HUES48 (cell line): ENCODE measurements at regions not wholly inside any gene's neighbourhood (a gene's known extent, or its start where the extent isn't known, plus 50 kb on each side); places are given as distances from the start of the nearest gene placed in this dataset.
"Not testable (repeated sequence)": the region's sequence is repeated elsewhere in the genome, so short reads cannot be mapped to it uniquely, and the experiment has no call there.

Experiments used
- H3K27ac ChIP-seq: one replicate; pipeline ENCODE4 v1.7.0; 2013; ENCODE audit warnings: low read depth, low read length, inconsistent platforms
- H3K27me3 ChIP-seq: 2 replicates; pipeline ENCODE4 v1.6.1; 2013; ENCODE audit warnings: mild to moderate bottlenecking, low read length; ENCODE audit not compliant: control insufficient read depth, insufficient read depth
- H3K36me3 ChIP-seq: 2 replicates; pipeline ENCODE4 v1.6.1; 2013; ENCODE audit warnings: low read length; ENCODE audit not compliant: control insufficient read depth, insufficient read depth
- H3K4me1 ChIP-seq: 2 replicates; pipeline ENCODE4 v1.6.1; 2013; ENCODE audit warnings: mild to moderate bottlenecking, low read length; ENCODE audit not compliant: control insufficient read depth, insufficient read depth
- H3K4me3 ChIP-seq: 2 replicates; pipeline ENCODE4 v1.5.1; 2013; ENCODE audit warnings: mild to moderate bottlenecking, low read depth, low read length
- H3K9ac ChIP-seq: 2 replicates; pipeline ENCODE4 v1.6.1; 2013; ENCODE audit warnings: mild to moderate bottlenecking, low read depth, low read length, moderate library complexity
- H3K9me3 ChIP-seq: 2 replicates; pipeline ENCODE4 v1.6.1; 2013; ENCODE audit warnings: low read length; ENCODE audit not compliant: control insufficient read depth, insufficient read depth

DNA sequence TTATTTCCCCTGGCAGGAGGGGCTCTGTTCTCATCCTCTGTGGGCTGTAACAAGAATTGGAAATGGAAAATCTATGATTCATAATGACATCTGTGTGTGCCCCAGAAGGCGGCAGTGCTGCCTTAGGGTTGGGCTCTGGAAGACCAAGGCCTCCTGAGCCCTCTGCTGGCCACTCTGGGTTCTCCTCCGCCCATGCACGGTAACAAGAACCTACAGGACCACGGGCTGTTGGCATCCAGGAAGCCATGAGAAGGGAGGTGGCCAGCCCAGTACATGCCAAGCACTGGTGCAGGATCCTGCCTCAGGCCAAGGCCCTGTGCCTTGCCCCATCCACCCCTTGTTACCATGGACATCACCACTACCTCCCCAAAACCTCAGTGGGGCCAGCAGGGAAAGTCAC, 454.2 kb downstream of the TP53TG3F start:
- H3K4me3 ChIP-seq, H3K4me1 ChIP-seq, H3K36me3 ChIP-seq, H3K9ac ChIP-seq, H3K27me3 ChIP-seq, H3K9me3 ChIP-seq, H3K27ac ChIP-seq: not testable (repeated sequence)

DNA sequence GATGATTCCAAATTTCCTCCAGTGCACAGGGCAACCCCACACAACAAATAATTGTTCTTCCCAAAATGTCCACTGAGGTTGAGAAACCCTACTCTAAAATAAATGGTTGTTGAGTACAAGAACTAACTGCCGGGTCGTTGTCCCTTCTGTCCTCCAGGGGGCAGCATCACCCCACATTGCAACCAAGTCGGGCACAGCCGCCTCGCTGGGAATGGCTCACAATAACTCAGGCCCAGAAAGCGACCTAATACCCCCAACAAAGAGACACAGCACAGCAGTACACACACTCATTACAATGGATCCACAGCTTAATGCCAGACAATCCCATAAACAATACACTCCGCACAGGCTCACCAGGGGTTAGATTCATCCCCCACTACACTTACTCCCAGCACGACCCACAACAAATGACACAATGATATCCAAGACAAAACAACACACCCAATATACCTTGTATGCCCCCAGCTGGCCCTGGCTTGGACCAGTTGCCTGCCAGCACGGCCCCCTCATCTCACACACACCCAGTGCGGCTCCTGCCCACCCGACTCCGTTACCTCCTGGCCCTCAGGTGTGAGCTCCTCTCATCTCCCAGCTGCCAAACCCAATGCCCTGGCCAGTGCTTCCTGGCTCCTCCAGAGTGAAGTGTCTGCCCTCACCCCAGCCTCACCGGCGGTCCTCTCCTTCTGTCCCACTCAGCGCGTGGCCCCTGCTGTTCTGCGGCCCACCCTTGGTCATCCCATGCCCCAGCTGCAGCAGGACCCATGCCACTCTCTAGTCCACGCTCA, 461.5 kb downstream of the TP53TG3F start:
- not testable (repeated sequence) for H3K9me3 ChIP-seq, H3K27me3 ChIP-seq, H3K27ac ChIP-seq, H3K36me3 ChIP-seq, H3K4me1 ChIP-seq, H3K4me3 ChIP-seq, H3K9ac ChIP-seq

GRCh38 chr16:33922914-33923313, 463.5 kb downstream of the TP53TG3F start:
- not testable (repeated sequence) for H3K9me3 ChIP-seq, H3K4me1 ChIP-seq, H3K27ac ChIP-seq, H3K36me3 ChIP-seq, H3K27me3 ChIP-seq, H3K4me3 ChIP-seq, H3K9ac ChIP-seq

GRCh38 chr16:33928026-33928425, 468.6 kb downstream of the TP53TG3F start:
- not testable (repeated sequence) for H3K36me3 ChIP-seq, H3K27ac ChIP-seq

DNA sequence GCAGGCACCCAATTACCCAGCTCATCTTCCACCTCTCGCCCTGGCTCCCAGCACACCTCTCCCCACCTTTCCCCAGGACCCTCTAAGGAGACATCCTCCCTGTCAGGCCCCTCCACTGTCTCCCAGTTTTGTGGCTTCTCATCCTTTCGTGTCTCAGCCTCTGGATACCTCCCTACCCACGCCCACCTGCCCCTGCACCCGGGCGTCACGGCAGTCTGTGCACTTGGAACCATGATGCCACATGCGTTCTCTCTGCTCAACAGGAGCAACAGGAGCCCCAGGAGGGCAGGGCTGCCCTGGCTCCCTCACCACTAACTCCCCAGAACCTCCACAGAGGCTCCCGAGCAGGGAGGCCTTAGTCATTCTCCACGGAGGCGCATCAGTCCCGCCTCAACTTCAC, 472.8 kb downstream of the TP53TG3F start:
- not testable (repeated sequence) for H3K9ac ChIP-seq, H3K27ac ChIP-seq, H3K9me3 ChIP-seq, H3K4me1 ChIP-seq, H3K36me3 ChIP-seq, H3K27me3 ChIP-seq, H3K4me3 ChIP-seq

More at GRCh38 chr16:33928026-33928425, 468.6 kb downstream of the TP53TG3F start:
- not testable (repeated sequence) for H3K27me3 ChIP-seq, H3K9me3 ChIP-seq, H3K4me3 ChIP-seq, H3K4me1 ChIP-seq, H3K9ac ChIP-seq

- H3K9me3 ChIP-seq, H3K27me3 ChIP-seq, H3K27ac ChIP-seq, H3K4me3 ChIP-seq, H3K4me1 ChIP-seq, H3K9ac ChIP-seq, H3K36me3 ChIP-seq: not testable (repeated sequence)
These were observed 473.6 kb downstream of the TP53TG3F start for GRCh38 chr16:33933039-33933438.

DNA sequence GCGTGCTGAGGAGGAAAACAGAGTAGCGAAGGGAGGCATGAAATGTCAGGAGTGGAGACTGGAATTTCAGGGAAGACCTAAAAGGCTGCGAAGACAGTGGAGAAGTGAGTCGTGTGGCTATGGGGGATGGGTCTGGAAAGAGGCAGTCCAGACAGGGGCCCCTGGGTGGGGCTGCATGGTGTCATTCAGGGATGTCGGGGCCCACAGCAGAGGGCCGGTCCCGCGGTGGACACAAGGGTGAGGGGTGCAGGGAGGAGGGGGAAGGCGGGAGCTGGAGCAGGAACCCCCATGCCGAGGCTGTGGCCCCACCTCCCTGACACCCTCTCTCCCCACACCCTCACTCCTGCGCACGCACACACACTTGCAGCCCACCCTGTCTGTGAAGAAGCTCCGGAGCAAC, 476.4 kb downstream of the TP53TG3F start:
- not testable (repeated sequence) for H3K4me1 ChIP-seq, H3K9ac ChIP-seq, H3K4me3 ChIP-seq

GRCh38 chr16:33938097-33938496, 478.7 kb downstream of the TP53TG3F start:
- not testable (repeated sequence) for H3K27ac ChIP-seq, H3K27me3 ChIP-seq, H3K4me3 ChIP-seq, H3K9ac ChIP-seq, H3K9me3 ChIP-seq, H3K4me1 ChIP-seq, H3K36me3 ChIP-seq

More for the DNA sequence above, 476.4 kb downstream of the TP53TG3F start:
- H3K27me3 ChIP-seq, H3K36me3 ChIP-seq, H3K27ac ChIP-seq, H3K9me3 ChIP-seq: not testable (repeated sequence)

DNA sequence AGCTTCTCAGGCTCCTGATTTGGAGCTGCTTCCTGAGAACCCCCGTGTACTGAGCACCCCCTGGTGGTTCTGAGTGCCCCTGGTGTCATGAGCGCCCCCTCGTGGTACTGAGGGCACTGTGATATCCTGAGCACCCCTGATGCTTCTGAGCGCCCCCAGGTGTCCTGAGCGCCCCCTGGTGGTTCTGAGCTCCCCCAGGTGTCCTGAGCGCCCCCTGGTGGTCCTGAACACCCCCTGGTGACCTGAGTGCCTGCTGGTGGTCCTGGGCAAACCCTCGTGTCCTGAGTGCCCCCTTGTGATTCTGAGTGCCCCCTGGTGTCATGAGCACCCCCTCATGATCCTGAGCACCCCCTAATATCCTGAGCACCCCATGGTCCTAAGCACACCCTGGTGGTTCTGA, 502.1 kb downstream of the TP53TG3F start:
- not testable (repeated sequence) for H3K27me3 ChIP-seq, H3K27ac ChIP-seq, H3K9ac ChIP-seq, H3K4me3 ChIP-seq, H3K4me1 ChIP-seq, H3K9me3 ChIP-seq, H3K36me3 ChIP-seq

GRCh38 chr16:33965534-33965933, 506.1 kb downstream of the TP53TG3F start:
- H3K9ac ChIP-seq = not testable (repeated sequence)

DNA sequence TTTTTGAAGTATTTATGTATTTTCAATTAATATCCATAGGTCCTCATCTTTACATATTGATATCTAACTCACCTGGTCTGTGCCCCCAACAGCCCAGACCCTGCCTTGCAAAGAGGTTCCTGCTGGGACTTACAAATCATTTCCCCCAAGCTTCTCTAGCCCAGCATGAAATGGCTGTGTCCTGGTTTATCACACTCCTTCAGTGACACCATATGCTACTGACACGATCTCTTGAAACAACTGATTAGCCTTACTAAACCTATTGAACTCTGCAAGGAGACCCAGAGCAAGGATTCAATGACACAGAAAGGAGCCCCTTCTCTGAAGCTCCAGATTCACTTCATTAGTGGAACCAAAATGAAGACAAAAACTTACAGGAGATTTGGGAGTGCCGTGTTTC, 507.4 kb downstream of the TP53TG3F start:
- H3K4me1 ChIP-seq, H3K27ac ChIP-seq, H3K9me3 ChIP-seq, H3K36me3 ChIP-seq, H3K9ac ChIP-seq, H3K27me3 ChIP-seq, H3K4me3 ChIP-seq: not testable (repeated sequence)

More at GRCh38 chr16:33965534-33965933, 506.1 kb downstream of the TP53TG3F start:
- not testable (repeated sequence) for H3K9me3 ChIP-seq, H3K4me3 ChIP-seq, H3K36me3 ChIP-seq, H3K27me3 ChIP-seq, H3K4me1 ChIP-seq, H3K27ac ChIP-seq

- not testable (repeated sequence) for H3K4me1 ChIP-seq, H3K9me3 ChIP-seq, H3K4me3 ChIP-seq, H3K36me3 ChIP-seq, H3K9ac ChIP-seq, H3K27me3 ChIP-seq, H3K27ac ChIP-seq
These were observed 515.1 kb downstream of the TP53TG3F start for GRCh38 chr16:33974557-33974956.
